H9 (cell line): ENCODE measurements at regions not wholly inside any gene's neighbourhood (a gene's known extent, or its start where the extent isn't known, plus 50 kb on each side); places are given as distances from the start of the nearest gene placed in this dataset.

Experiments used
- DNase-seq: peaks from one replicate; pipeline ENCODE4 v3.0.0-alpha.2; 2017
- H2AFZ ChIP-seq: one replicate; pipeline ENCODE4 v1.6.1; 2013; ENCODE audit warnings: mild to moderate bottlenecking, low read length, control low read depth, moderate library complexity
- H2AK5ac ChIP-seq: 2 replicates; pipeline ENCODE4 v1.6.1; 2013; ENCODE audit warnings: low read length, control low read depth, mixed read lengths; ENCODE audit not compliant: insufficient read length
- H2BK120ac ChIP-seq: one replicate; pipeline ENCODE4 v1.6.1; 2013; ENCODE audit warnings: low read depth, mild to moderate bottlenecking, low read length, control low read depth, inconsistent platforms; ENCODE audit not compliant: poor library complexity, severe bottlenecking
- H2BK12ac ChIP-seq: 2 replicates; pipeline ENCODE4 v1.6.1; 2013; ENCODE audit warnings: low read length, control low read depth, mixed read lengths, low read depth; ENCODE audit not compliant: insufficient read length
- H2BK15ac ChIP-seq: 2 replicates; pipeline ENCODE4 v1.6.1; 2013; ENCODE audit warnings: low read depth, low read length, control low read depth
- H2BK20ac ChIP-seq: one replicate; pipeline ENCODE4 v1.6.1; 2013; ENCODE audit warnings: low read depth, mild to moderate bottlenecking, low read length, control low read depth, inconsistent platforms; ENCODE audit not compliant: poor library complexity, severe bottlenecking
- H2BK5ac ChIP-seq: 2 replicates; pipeline ENCODE4 v1.6.1; 2013; ENCODE audit warnings: low read length, control low read depth, mixed read lengths; ENCODE audit not compliant: insufficient read length
- H3K14ac ChIP-seq: 2 replicates; pipeline ENCODE4 v1.6.1; 2013; ENCODE audit warnings: low read length, control low read depth; ENCODE audit not compliant: insufficient read depth
- H3K18ac ChIP-seq: 2 replicates; pipeline ENCODE4 v1.6.1; 2013; ENCODE audit warnings: low read depth, mild to moderate bottlenecking, mixed read lengths, low read length, control low read depth; ENCODE audit not compliant: insufficient read length
- H3K23ac ChIP-seq: 2 replicates; pipeline ENCODE4 v1.6.1; 2013; ENCODE audit warnings: low read length, control low read depth, mixed read lengths, low read depth; ENCODE audit not compliant: insufficient read length
- H3K23me2 ChIP-seq: 2 replicates; pipeline ENCODE4 v1.6.1; 2013; ENCODE audit warnings: low read depth, mild to moderate bottlenecking, mixed read lengths, low read length, control low read depth; ENCODE audit not compliant: insufficient read length, poor library complexity, severe bottlenecking
- H3K27ac ChIP-seq: 2 replicates; pipeline ENCODE4 v1.5.1; 2013; ENCODE audit warnings: low read length, control low read depth, mixed read lengths, low read depth; ENCODE audit not compliant: insufficient read length
- H3K27me3 ChIP-seq: 2 replicates; pipeline ENCODE4 v1.6.1; 2013; ENCODE audit warnings: low read length, control low read depth, inconsistent platforms; ENCODE audit not compliant: insufficient read depth
- H3K4ac ChIP-seq: 2 replicates; pipeline ENCODE4 v1.6.1; 2013; ENCODE audit warnings: low read depth, mild to moderate bottlenecking, control low read depth, inconsistent platforms, low read length, moderate library complexity
- H3K4me1 ChIP-seq: 2 replicates; pipeline ENCODE4 v1.6.1; 2013; ENCODE audit warnings: low read length, control low read depth, inconsistent platforms; ENCODE audit not compliant: insufficient read depth
- H3K4me2 ChIP-seq: 2 replicates; pipeline ENCODE4 v1.6.1; 2013; ENCODE audit warnings: low read length, control low read depth, mixed read lengths; ENCODE audit not compliant: insufficient read length, insufficient read depth
- H3K56ac ChIP-seq: 2 replicates; pipeline ENCODE4 v1.6.1; 2013; ENCODE audit warnings: low read depth, mild to moderate bottlenecking, mixed read lengths, low read length, control low read depth; ENCODE audit not compliant: insufficient read length
- H3K79me1 ChIP-seq: 2 replicates; pipeline ENCODE4 v1.6.1; 2013; ENCODE audit warnings: low read depth, mild to moderate bottlenecking, moderate library complexity, low read length, control low read depth, inconsistent platforms; ENCODE audit not compliant: insufficient read depth, poor library complexity, severe bottlenecking
- H3K79me2 ChIP-seq: 2 replicates; pipeline ENCODE4 v1.6.1; 2013; ENCODE audit warnings: low read length, control low read depth, inconsistent platforms; ENCODE audit not compliant: insufficient read depth
- H3K9ac ChIP-seq: 2 replicates; pipeline ENCODE4 v1.6.1; 2013; ENCODE audit warnings: low read length, control low read depth, mixed read lengths; ENCODE audit not compliant: insufficient read length; ENCODE audit errors: extremely low read depth
- H3K9me3 ChIP-seq: one replicate; pipeline ENCODE4 v1.6.1; 2013; ENCODE audit warnings: low read depth, low read length, inconsistent platforms; ENCODE audit not compliant: control insufficient read depth
- H3T11ph ChIP-seq: one replicate; pipeline ENCODE4 v1.6.1; 2013; ENCODE audit warnings: mild to moderate bottlenecking, low read length, control low read depth, inconsistent platforms
- H4K20me1 ChIP-seq: one replicate; pipeline ENCODE4 v1.6.1; 2013; ENCODE audit not compliant: control insufficient read depth, insufficient read length, insufficient read depth
- H4K5ac ChIP-seq: 2 replicates; pipeline ENCODE4 v1.6.1; 2013; ENCODE audit warnings: low read depth, mild to moderate bottlenecking, mixed read lengths, low read length, control low read depth; ENCODE audit not compliant: insufficient read length
- H4K8ac ChIP-seq: replicated peaks from 2 replicates; pipeline ENCODE4 v1.6.1; 2013; ENCODE audit warnings: low read length, control low read depth, mixed read lengths, low read depth; ENCODE audit not compliant: insufficient read length
- H4K91ac ChIP-seq: 2 replicates; pipeline ENCODE4 v1.6.1; 2013; ENCODE audit warnings: low read depth, mild to moderate bottlenecking, moderate library complexity, mixed read lengths, low read length, control low read depth; ENCODE audit not compliant: insufficient read length
- H3K27ac Mint-ChIP-seq, 3 experiments: 2 replicates in 2 of 3; 3 replicates in 1 of 3; pipeline ENCODE4 v1.8.0; 2020 to 2021; ENCODE audit warnings: mixed read lengths in 3 of 3, mild to moderate bottlenecking in 1 of 3, moderate library complexity in 1 of 3
- H3K27me3 Mint-ChIP-seq: 2 replicates; pipeline ENCODE4 v1.8.0; 2021; ENCODE audit warnings: low read depth, mild to moderate bottlenecking, moderate library complexity, mixed read lengths
- H3K36me3 Mint-ChIP-seq, 3 experiments: 2 replicates in 2 of 3; 3 replicates in 1 of 3; pipeline ENCODE4 v1.8.0; 2020 to 2021; ENCODE audit warnings: low read depth in 3 of 3, mixed read lengths in 3 of 3; ENCODE audit not compliant: insufficient read depth in 1 of 3
- H3K4me1 Mint-ChIP-seq, 2 experiments: 2 replicates each; pipeline ENCODE4 v1.8.0; 2020; ENCODE audit warnings: mixed read lengths in 2 of 2
- H3K4me3 Mint-ChIP-seq, 2 experiments: 2 replicates in 1 of 2; 3 replicates in 1 of 2; pipeline ENCODE4 v1.8.0; 2020 to 2021; ENCODE audit warnings: mild to moderate bottlenecking in 2 of 2, mixed read lengths in 2 of 2, moderate library complexity in 1 of 2
- H3K9me3 Mint-ChIP-seq, 2 experiments: 2 replicates in 1 of 2; 3 replicates in 1 of 2; pipeline ENCODE4 v1.8.0; 2020; ENCODE audit warnings: mild to moderate bottlenecking in 2 of 2, mixed read lengths in 2 of 2, moderate library complexity in 1 of 2
- WGBS: extraction: QIAGEN DNeasy Blood & Tissue Kit; methylation state at CpG from one replicate; pipeline ENCODE4 v1.1.7; 2013; ENCODE audit warnings: missing lambda C conversion rate, low lambda C conversion rate, mixed read lengths; ENCODE audit not compliant: insufficient read length; ENCODE audit errors: extremely low coverage; 5-methylcytosine and 5-hydroxymethylcytosine counted together
- TF ChIP-seq, protein P1 (sequence below): fragments of 200-600 bp; sonication (generic); conservative IDR thresholded peaks from 3 replicates; pipeline ENCODE4 v1.8.0; 2021; ENCODE audit warnings: antibody characterized with exemption, mild to moderate bottlenecking

DNA sequence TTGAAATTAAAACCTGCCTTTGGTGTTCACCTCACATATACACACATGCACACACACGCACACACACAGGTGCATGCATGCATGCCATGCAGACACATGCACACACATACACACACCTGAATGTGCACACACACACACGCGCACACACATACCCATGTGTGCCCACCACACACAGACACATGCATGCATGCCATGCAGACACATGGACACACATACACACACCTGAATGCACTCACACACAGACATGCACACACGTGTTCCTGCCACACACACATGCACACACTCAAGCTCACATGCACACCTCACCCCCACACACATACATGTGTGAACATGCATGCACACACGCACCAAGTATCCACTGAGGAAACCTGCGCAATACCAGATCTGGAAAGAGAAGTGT lies 136.4 kb downstream of the KLF6 start:
- no peak overlapping the region for H2AK5ac ChIP-seq

More for the DNA sequence above, 136.4 kb downstream of the KLF6 start:
- no peak overlapping the region for H4K8ac ChIP-seq
- H4K20me1 ChIP-seq: no peaks in the 10 kb centered on the region
- no peaks in the 10 kb centered on the region for H3K79me1 ChIP-seq
- no peak for DNase-seq
- no peak overlapping the region for H3K4me2 ChIP-seq
- Mint-ChIP-seq H3K27me3 (no peaks in the 10 kb centered on the region), H3K36me3 (no peaks in the 10 kb centered on the region), H3K27ac (no peak overlapping the region; a peak in 1 of 7 replicates), H3K9me3 (no peaks in the 10 kb centered on the region; a peak in 1 of 5 replicates), H3K4me1 (peaks cover 0 to 9% of the 10 kb centered on the region in 2 experiments; a peak in 2 of 4 replicates), H3K4me3 (no peak overlapping the region)
- no peaks in the 10 kb centered on the region for H3K79me2 ChIP-seq
- H3K56ac ChIP-seq: no peak overlapping the region
- H3K27me3 ChIP-seq: no peaks in the 10 kb centered on the region
- no CpG with 5 or more reads among the region's 6 CpGs for WGBS
- H3K4ac ChIP-seq: no peak overlapping the region
- H2BK5ac ChIP-seq: no peak overlapping the region
- no peak overlapping the region for H3K23ac ChIP-seq
- no peak overlapping the region for H4K5ac ChIP-seq
- no peaks in the 10 kb centered on the region for H3K9me3 ChIP-seq
- no peaks in the 10 kb centered on the region for H3K23me2 ChIP-seq
- no peak overlapping the region for H3K9ac ChIP-seq
- H2BK12ac ChIP-seq: no peak overlapping the region
- no peak overlapping the region for H2AFZ ChIP-seq
- H2BK120ac ChIP-seq: no peak overlapping the region
- no peak overlapping the region for H3K27ac ChIP-seq
- no peak overlapping the region for H2BK15ac ChIP-seq
- H4K91ac ChIP-seq: no peak overlapping the region
- TF ChIP-seq, protein P1, sequence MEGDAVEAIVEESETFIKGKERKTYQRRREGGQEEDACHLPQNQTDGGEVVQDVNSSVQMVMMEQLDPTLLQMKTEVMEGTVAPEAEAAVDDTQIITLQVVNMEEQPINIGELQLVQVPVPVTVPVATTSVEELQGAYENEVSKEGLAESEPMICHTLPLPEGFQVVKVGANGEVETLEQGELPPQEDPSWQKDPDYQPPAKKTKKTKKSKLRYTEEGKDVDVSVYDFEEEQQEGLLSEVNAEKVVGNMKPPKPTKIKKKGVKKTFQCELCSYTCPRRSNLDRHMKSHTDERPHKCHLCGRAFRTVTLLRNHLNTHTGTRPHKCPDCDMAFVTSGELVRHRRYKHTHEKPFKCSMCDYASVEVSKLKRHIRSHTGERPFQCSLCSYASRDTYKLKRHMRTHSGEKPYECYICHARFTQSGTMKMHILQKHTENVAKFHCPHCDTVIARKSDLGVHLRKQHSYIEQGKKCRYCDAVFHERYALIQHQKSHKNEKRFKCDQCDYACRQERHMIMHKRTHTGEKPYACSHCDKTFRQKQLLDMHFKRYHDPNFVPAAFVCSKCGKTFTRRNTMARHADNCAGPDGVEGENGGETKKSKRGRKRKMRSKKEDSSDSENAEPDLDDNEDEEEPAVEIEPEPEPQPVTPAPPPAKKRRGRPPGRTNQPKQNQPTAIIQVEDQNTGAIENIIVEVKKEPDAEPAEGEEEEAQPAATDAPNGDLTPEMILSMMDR: no peak
- no peak overlapping the region for H3K18ac ChIP-seq
- no peaks in the 10 kb centered on the region; the same call in 1 of the 2 replicates for H3K4me1 ChIP-seq
- no peak overlapping the region for H3T11ph ChIP-seq
- H2BK20ac ChIP-seq: no peak overlapping the region
- H3K14ac ChIP-seq: no peak overlapping the region
